GM21786 (cell line): ENCODE measurements at regions not wholly inside any gene's neighbourhood (a gene's known extent, or its start where the extent isn't known, plus 50 kb on each side); places are given as distances from the start of the nearest gene placed in this dataset.

Source experiments
- ATAC-seq: cut with Tn5 transposase; IDR thresholded peaks from one replicate; pipeline ENCODE4 v1.9.1; 2021; ENCODE audit not compliant: unreplicated experiment

- no peak for ATAC-seq
These were observed 477.1 kb downstream of the CAAP1 start for GRCh38 chr9:26415528-26415927.

- no peak for ATAC-seq
These were observed 479.0 kb downstream of the CAAP1 start for GRCh38 chr9:26413611-26414010.

GRCh38 chr9:26412446-26412845 is 480.2 kb downstream of the CAAP1 start:
- ATAC-seq = no peak

- no peak for ATAC-seq
These were observed 485.9 kb downstream of the CAAP1 start for GRCh38 chr9:26406676-26407075.

- ATAC-seq = no peak
These were observed 493.0 kb downstream of the CAAP1 start for GRCh38 chr9:26399556-26399955.

GRCh38 chr9:26394025-26394424 is 498.6 kb downstream of the CAAP1 start:
- no peak for ATAC-seq

- no peak for ATAC-seq
These were observed 500.0 kb downstream of the CAAP1 start for GRCh38 chr9:26392639-26393038.

- no peak for ATAC-seq
These were observed 501.6 kb downstream of the CAAP1 start for GRCh38 chr9:26391036-26391435.

- ATAC-seq = no peak
These were observed 517.2 kb downstream of the CAAP1 start for GRCh38 chr9:26375448-26375847.

- ATAC-seq = no peak
These were observed 519.0 kb downstream of the CAAP1 start for GRCh38 chr9:26373616-26374015.

GRCh38 chr9:26371236-26371635 is 521.4 kb downstream of the CAAP1 start:
- no peak for ATAC-seq

- ATAC-seq = no peak
These were observed 523.5 kb downstream of the CAAP1 start for GRCh38 chr9:26369093-26369492.

- ATAC-seq = no peak
These were observed 524.4 kb downstream of the CAAP1 start for GRCh38 chr9:26368241-26368640.

- no peak for ATAC-seq
These were observed 531.6 kb downstream of the CAAP1 start for GRCh38 chr9:26361010-26361409.

GRCh38 chr9:26358836-26359235 is 533.8 kb downstream of the CAAP1 start:
- no peak for ATAC-seq

- no peak for ATAC-seq
These were observed 534.7 kb downstream of the CAAP1 start for GRCh38 chr9:26357803-26358344.

- ATAC-seq = no peak
These were observed 536.1 kb downstream of the CAAP1 start for GRCh38 chr9:26356491-26356890.

- no peak for ATAC-seq
These were observed 545.6 kb downstream of the CAAP1 start for GRCh38 chr9:26346942-26347477.

- ATAC-seq = no peak
These were observed 551.1 kb downstream of the CAAP1 start for GRCh38 chr9:26341545-26341944.

- no peak for ATAC-seq
These were observed 552.8 kb downstream of the CAAP1 start for GRCh38 chr9:26339796-26340195.

- ATAC-seq = no peak
These were observed 557.5 kb downstream of the CAAP1 start for GRCh38 chr9:26335116-26335515.

- no peak for ATAC-seq
These were observed 557.9 kb downstream of the CAAP1 start for GRCh38 chr9:26334706-26335105.

GRCh38 chr9:26331223-26331622 is 561.4 kb downstream of the CAAP1 start:
- ATAC-seq = no peak
